Mesothelial cell of epicardium (in vitro differentiated cells): ENCODE measurements at regions not wholly inside any gene's neighbourhood (a gene's known extent, or its start where the extent isn't known, plus 50 kb on each side); places are given as distances from the start of the nearest gene placed in this dataset.
A peak's percentile ranks its signal among the peaks of the same experiment; 100 is the strongest.

Source experiments
- DNase-seq, 2 experiments: peaks; one replicate each; pipeline ENCODE4 v3.0.0; 2021; ENCODE audit warnings: low spot score in 2 of 2; ENCODE audit not compliant: unreplicated experiment in 2 of 2
- H3K27ac Mint-ChIP-seq: 2 replicates; pipeline ENCODE4 v1.8.0; 2021; ENCODE audit warnings: mixed read lengths
- H3K27me3 Mint-ChIP-seq: 2 replicates; pipeline ENCODE4 v1.8.0; 2021; ENCODE audit warnings: low read depth, mixed read lengths
- H3K36me3 Mint-ChIP-seq: 2 replicates; pipeline ENCODE4 v1.8.0; 2021; ENCODE audit warnings: mixed read lengths
- H3K4me1 Mint-ChIP-seq: 2 replicates; pipeline ENCODE4 v1.8.0; 2021; ENCODE audit warnings: mixed read lengths
- H3K4me3 Mint-ChIP-seq: 2 replicates; pipeline ENCODE4 v1.8.0; 2021; ENCODE audit warnings: mild to moderate bottlenecking, moderate library complexity, mixed read lengths
- H3K9me3 Mint-ChIP-seq: 2 replicates; pipeline ENCODE4 v1.8.0; 2021; ENCODE audit warnings: mixed read lengths
- TF ChIP-seq, protein P1 (sequence below): fragments of 200-600 bp; sonication (generic); IDR thresholded peaks from one replicate; pipeline ENCODE4 v1.5.0; 2021; ENCODE audit warnings: antibody characterized with exemption; ENCODE audit not compliant: unreplicated experiment

DNA sequence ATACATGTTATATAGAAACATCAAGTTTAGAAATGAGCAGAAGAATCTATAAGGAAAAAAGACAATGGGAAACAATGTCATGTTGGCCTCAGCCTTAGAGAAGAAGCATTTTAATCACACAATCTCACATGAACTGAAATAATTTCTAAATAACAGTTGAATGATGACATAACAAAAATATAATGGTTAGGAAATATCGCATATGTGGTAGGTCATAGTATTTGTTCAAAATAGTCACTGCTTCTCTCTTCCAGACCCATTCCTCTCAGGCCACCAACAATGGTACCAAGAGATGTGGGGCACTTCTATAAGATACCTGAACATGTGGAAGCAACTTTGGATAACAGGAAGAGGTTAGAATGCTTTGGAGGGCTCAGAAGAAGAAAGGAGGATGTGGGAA is 195.7 kb upstream of the PDZRN3 start:
- Mint-ChIP-seq H3K4me3 (no peak overlapping the region), H3K36me3 (peaks cover 20% of the 10 kb centered on the region), H3K9me3 (peaks cover 40% of the 10 kb centered on the region), H3K27ac (no peak overlapping the region), H3K4me1 (peaks cover 19% of the 10 kb centered on the region), H3K27me3 (no peaks in the 10 kb centered on the region)
- TF ChIP-seq, protein P1, sequence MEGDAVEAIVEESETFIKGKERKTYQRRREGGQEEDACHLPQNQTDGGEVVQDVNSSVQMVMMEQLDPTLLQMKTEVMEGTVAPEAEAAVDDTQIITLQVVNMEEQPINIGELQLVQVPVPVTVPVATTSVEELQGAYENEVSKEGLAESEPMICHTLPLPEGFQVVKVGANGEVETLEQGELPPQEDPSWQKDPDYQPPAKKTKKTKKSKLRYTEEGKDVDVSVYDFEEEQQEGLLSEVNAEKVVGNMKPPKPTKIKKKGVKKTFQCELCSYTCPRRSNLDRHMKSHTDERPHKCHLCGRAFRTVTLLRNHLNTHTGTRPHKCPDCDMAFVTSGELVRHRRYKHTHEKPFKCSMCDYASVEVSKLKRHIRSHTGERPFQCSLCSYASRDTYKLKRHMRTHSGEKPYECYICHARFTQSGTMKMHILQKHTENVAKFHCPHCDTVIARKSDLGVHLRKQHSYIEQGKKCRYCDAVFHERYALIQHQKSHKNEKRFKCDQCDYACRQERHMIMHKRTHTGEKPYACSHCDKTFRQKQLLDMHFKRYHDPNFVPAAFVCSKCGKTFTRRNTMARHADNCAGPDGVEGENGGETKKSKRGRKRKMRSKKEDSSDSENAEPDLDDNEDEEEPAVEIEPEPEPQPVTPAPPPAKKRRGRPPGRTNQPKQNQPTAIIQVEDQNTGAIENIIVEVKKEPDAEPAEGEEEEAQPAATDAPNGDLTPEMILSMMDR: no peak
- DNase-seq: no peak

DNA sequence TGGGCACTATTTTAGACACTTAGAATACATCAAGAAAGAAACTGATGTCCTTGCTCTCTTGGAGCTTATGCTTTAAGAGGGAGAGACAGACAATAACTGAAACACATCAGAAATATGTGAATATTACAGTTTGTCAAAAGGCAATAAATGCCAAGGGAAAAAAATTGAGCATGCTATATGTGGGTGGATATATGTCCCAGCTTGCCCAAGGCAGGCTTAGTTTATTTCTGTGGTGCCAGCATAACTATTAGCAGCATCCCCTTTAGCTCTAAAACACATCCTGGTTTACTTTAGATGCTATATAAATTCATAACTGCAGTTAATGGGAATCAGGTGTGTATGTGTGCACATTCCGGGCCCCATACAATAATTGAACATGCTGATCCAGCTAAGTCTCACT is 191.2 kb upstream of the PDZRN3 start:
- Mint-ChIP-seq H3K4me3 (no peak overlapping the region), H3K27ac (no peak overlapping the region), H3K4me1 (peaks cover 40% of the 10 kb centered on the region), H3K9me3 (peaks cover 16% of the 10 kb centered on the region), H3K27me3 (no peaks in the 10 kb centered on the region), H3K36me3 (peaks cover 7% of the 10 kb centered on the region)
- no peak for DNase-seq
- TF ChIP-seq, protein P1: no peak

DNA sequence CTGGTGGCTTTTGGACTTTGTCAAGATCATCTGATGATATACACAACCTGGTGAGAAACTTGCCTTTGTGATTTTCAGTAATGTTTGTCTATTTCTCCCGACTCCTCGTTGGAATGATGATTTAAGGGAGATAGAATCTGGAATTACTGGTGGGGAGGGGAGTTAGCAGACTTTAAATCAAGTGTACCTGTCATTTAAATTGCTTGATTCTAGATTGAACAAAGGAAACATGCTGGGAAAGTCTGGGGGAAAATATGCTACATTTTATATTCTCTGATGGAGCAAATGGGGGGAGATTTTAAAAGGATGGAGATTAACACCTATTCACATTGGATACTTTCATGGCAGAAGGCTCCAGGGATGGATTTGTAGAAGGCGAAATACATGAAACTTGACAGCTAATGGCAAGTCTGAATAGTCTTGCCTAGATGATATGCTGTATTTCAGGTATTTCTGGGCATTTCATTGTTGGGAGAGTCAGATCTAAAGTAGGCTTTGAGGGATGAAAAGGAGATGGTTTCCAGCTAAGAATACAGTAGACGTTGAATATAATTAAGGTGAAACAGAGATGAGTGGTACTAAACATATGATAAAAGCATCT is 189.1 kb upstream of the PDZRN3 start:
- no peak for DNase-seq
- TF ChIP-seq, protein P1: no peak
- Mint-ChIP-seq H3K27ac (peak overlapping the region; percentile 37), H3K27me3 (no peaks in the 10 kb centered on the region), H3K4me1 (peaks cover 45% of the 10 kb centered on the region), H3K9me3 (peaks cover 8% of the 10 kb centered on the region), H3K36me3 (peaks cover 1% of the 10 kb centered on the region), H3K4me3 (no peak overlapping the region)

DNA sequence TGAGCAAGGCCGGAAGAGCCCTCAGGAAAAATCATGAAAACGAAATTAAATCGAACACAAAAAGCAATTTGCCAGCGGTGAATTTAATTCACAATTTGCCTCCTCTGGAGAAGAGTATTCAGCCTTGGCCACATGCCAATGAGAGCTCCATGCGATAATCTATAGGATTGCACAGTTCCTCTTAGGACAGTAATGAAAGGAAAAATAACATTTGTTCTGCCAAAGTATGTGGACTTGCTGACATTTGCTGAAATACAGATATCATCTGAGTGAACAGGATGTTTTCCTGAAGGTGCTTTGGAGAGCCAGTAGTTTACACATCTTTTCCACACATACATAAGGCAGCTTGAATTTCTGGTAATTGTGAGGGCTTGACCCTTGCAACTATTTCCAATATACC is 188.6 kb upstream of the PDZRN3 start:
- H3K27ac Mint-ChIP-seq: peak overlapping the region; percentile 37
- no peaks in the 10 kb centered on the region for H3K27me3 Mint-ChIP-seq
- peaks cover 44% of the 10 kb centered on the region for H3K4me1 Mint-ChIP-seq
- peak overlapping the region; percentile 16 for H3K4me3 Mint-ChIP-seq
- DNase-seq: peak; percentile 51 to 52
- H3K36me3 Mint-ChIP-seq: peaks cover 1% of the 10 kb centered on the region
- peaks cover 8% of the 10 kb centered on the region for H3K9me3 Mint-ChIP-seq
- TF ChIP-seq, protein P1: no peak

DNA sequence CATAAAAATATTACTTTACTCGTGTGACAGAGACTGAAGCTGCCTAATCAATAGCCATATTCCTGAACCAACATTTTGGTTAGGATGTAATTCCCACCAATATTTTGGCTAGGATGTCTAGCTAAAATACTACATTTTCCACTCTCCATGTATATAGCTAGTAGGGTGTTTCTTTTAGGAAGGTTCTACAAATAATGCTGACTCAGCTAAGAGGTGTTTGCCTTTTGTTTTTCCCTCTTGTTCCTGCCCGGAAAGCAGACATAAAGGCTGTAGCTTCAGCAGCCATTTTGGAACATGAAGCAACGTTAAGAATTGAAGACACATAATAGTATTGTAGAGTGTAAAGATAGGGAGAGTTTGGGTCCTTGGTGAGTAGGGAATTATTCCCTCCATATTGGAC is 187.3 kb upstream of the PDZRN3 start:
- no peak overlapping the region for H3K4me3 Mint-ChIP-seq
- TF ChIP-seq, protein P1: no peak
- peaks cover 1% of the 10 kb centered on the region for H3K36me3 Mint-ChIP-seq
- H3K27ac Mint-ChIP-seq: no peak overlapping the region
- H3K27me3 Mint-ChIP-seq: no peaks in the 10 kb centered on the region
- H3K9me3 Mint-ChIP-seq: peaks cover 8% of the 10 kb centered on the region
- peaks cover 36% of the 10 kb centered on the region for H3K4me1 Mint-ChIP-seq
- no peak for DNase-seq
